Prostate gland (tissue), 2 donors: ENCODE measurements at regions not wholly inside any gene's neighbourhood (a gene's known extent, or its start where the extent isn't known, plus 50 kb on each side); places are given as distances from the start of the nearest gene placed in this dataset.

Experiments
- DNase-seq: peaks from one replicate; pipeline ENCODE4 v3.0.0-alpha.2; 2019; ENCODE audit warnings: low spot score
- H3K27ac ChIP-seq, 2 donors: fragments of 200-600 bp; sonication (generic); 2 replicates each; pipeline ENCODE4 v1.5.1; 2017 to 2019
- H3K27me3 ChIP-seq: fragments of 200-600 bp; sonication (generic); replicated peaks from 2 replicates; pipeline ENCODE4 v1.5.1; 2019; ENCODE audit not compliant: insufficient read depth
- H3K36me3 ChIP-seq, 2 donors: fragments of 200-600 bp; sonication (generic); 1 replicate in 1 of 2; 2 replicates in 1 of 2; pipeline versions ENCODE4 v1.5.1 to v1.8.1; 2017 to 2019
- H3K4me1 ChIP-seq: fragments of 200-600 bp; sonication (generic); replicated peaks from 2 replicates; pipeline ENCODE4 v1.5.1; 2019
- H3K4me3 ChIP-seq, 2 donors: fragments of 200-600 bp; sonication (generic); 2 replicates each; pipeline ENCODE4 v1.5.1; 2017 to 2019
- H3K9me3 ChIP-seq: fragments of 200-600 bp; sonication (generic); 2 replicates; pipeline ENCODE4 v1.5.1; 2017
- CTCF ChIP-seq, 4 experiments: fragments of 200-600 bp in 2 of 4; fragments of 450-650 bp in 2 of 4; sonication (generic) in 2 of 4; IDR thresholded peaks; 1 replicate in 3 of 4; 2 replicates in 1 of 4; pipeline ENCODE4 v1.5.1; 2016 to 2019; ENCODE audit warnings: antibody characterized with exemption in 4 of 4, mild to moderate bottlenecking in 2 of 4, moderate library complexity in 2 of 4
- POLR2A ChIP-seq: fragments of 450-650 bp; IDR thresholded peaks from one replicate; pipeline ENCODE4 v1.6.1; 2016; ENCODE audit warnings: antibody characterized with exemption, mild to moderate bottlenecking
- POLR2AphosphoS5 ChIP-seq: sonication (generic); formaldehyde crosslinking; IDR thresholded peaks from one replicate; pipeline ENCODE4 v1.6.1; 2017; ENCODE audit warnings: antibody characterized with exemption
- WGBS: methylation state at CpG from one replicate; pipeline ENCODE4 v1.1.5; 2018; 5-methylcytosine and 5-hydroxymethylcytosine counted together
- intact Hi-C: fragments of 100-400 bp; cut with DNase I; formaldehyde crosslinking; loops from one replicate; pipeline ENCODE4 v1.14.2; 2022

- TF ChIP-seq POLR2A (no peak), POLR2AphosphoS5 (no peak), CTCF (IDR thresholded peaks at IDR 0.05) (no peak)
- no peak overlapping the region for H3K27ac ChIP-seq
- H3K9me3 ChIP-seq = no peaks in the 10 kb centered on the region
- H3K4me1 ChIP-seq = no peaks in the 10 kb centered on the region
- no peaks in the 10 kb centered on the region for H3K36me3 ChIP-seq
- intact Hi-C loops = no loop called here
- no peak for DNase-seq
- no peak overlapping the region for H3K4me3 ChIP-seq
- no peaks in the 10 kb centered on the region for H3K27me3 ChIP-seq
Observed at GRCh38 chr4:19494961-19495360, 756.7 kb upstream of the SLIT2 start.

GRCh38 chr4:19492606-19493005 lies 759.1 kb upstream of the SLIT2 start:
- Histone ChIP-seq H3K36me3 (no peaks in the 10 kb centered on the region), H3K4me3 (no peak overlapping the region), H3K27me3 (no peaks in the 10 kb centered on the region), H3K27ac (no peak overlapping the region), H3K4me1 (no peaks in the 10 kb centered on the region), H3K9me3 (no peaks in the 10 kb centered on the region)
- intact Hi-C loops = no loop called here
- TF ChIP-seq POLR2A (no peak), CTCF (IDR thresholded peaks at IDR 0.05) (no peak), POLR2AphosphoS5 (no peak)
- DNase-seq = no peak
- 95% methylated on average over 2 of the region's 2 CpGs for WGBS

DNA sequence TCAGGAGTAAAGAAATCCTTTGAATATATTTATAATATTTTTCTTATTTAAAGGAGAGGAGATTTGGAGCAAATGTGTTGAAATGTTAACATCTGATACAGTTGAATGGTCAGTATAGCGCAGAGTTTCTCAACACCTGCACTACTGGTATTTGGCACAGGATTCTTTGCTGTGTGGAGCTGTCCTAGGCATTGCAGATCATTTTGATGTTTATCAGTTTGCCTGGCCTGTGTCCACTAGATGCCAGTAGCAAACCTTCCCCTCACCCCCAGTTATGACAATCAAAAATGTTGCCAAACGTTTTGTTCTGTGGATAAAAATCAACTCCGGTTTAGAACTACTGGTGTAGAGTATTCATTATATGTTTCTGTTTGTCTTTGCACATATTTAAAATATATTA lies 765.3 kb upstream of the SLIT2 start:
- WGBS = 48% methylated on average over 3 of the region's 3 CpGs
- no peak for DNase-seq

DNA sequence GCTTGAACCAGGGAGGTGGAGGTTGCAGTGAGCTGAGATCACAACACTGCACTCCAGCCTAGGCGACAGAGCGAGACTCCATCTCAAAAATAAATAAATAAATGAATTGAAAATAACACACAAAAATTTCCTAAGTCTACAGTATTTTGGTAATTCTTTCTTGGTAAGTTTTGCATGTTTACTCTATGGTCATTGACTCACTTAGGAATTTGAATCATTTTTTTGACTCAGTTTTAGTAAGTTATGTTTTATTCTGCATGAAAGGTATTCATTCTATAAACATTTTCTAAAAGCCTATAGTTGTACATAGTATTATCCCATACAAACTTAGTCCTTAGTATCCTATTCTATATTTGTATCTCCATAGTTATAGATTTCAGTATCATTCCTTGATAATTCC lies 772.9 kb upstream of the SLIT2 start:
- 100% methylated on average over 2 of the region's 2 CpGs for whole genome bisulfite sequencing
- H3K27ac ChIP-seq = no peak overlapping the region
- H3K4me1 ChIP-seq = no peaks in the 10 kb centered on the region
- H3K27me3 ChIP-seq = no peaks in the 10 kb centered on the region
- TF ChIP-seq CTCF (IDR thresholded peaks at IDR 0.05) (no peak), POLR2AphosphoS5 (no peak), POLR2A (no peak)
- H3K36me3 ChIP-seq = no peaks in the 10 kb centered on the region
- intact Hi-C loops = no loop called here
- DNase-seq = no peak
- H3K9me3 ChIP-seq = no peaks in the 10 kb centered on the region
- no peak overlapping the region for H3K4me3 ChIP-seq

More for the DNA sequence above, 765.3 kb upstream of the SLIT2 start:
- Histone ChIP-seq H3K4me1 (no peaks in the 10 kb centered on the region), H3K9me3 (no peaks in the 10 kb centered on the region), H3K27me3 (no peaks in the 10 kb centered on the region), H3K36me3 (no peaks in the 10 kb centered on the region), H3K4me3 (no peak overlapping the region), H3K27ac (no peak overlapping the region)
- intact Hi-C loops = no loop called here
- TF ChIP-seq CTCF (IDR thresholded peaks at IDR 0.05) = no peak
- no peak for TF ChIP-seq POLR2A
- TF ChIP-seq POLR2AphosphoS5 = no peak

- no peak for DNase-seq
- Histone ChIP-seq H3K4me3 (no peak overlapping the region), H3K36me3 (no peaks in the 10 kb centered on the region), H3K4me1 (no peaks in the 10 kb centered on the region), H3K27me3 (no peaks in the 10 kb centered on the region), H3K9me3 (no peaks in the 10 kb centered on the region), H3K27ac (no peak overlapping the region)
- WGBS = 80% methylated on average over 1 of the region's 1 CpG
- no peak for TF ChIP-seq POLR2AphosphoS5
- no peak for TF ChIP-seq CTCF (IDR thresholded peaks at IDR 0.05)
- TF ChIP-seq POLR2A = no peak
- intact Hi-C loops = no loop called here
Observed at GRCh38 chr4:19473569-19473968, 778.1 kb upstream of the SLIT2 start.
